ENCODE measurements at regions not wholly inside any gene's neighbourhood (a gene's known extent, or its start where the extent isn't known, plus 50 kb on each side); places are given as distances from the start of the nearest gene placed in this dataset.

DNA sequence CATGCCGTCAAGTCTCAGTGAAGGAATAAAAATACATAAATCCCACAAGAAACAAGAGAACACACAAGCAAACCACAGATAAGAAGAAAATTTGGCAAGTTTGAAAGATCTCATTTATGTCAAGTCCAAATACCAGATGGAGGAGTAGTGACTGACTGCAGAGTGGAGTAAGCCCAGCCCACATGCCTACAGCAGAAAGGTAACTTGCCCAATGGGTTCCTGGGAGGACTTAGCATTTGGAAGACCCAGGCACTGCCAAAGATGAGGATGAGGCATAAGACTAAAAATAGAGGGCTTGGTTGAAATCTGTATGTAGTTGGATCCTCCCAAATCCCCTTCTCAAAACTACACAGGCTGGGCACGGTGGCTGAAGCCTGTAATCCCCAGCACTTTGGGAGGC lies 70.8 kb downstream of the ZNF648 start:
- Histone ChIP-seq H2BK120ac (ENCODE audit: low read depth, low read length) (no peak overlapping the region), H3K36me3 (ENCODE audit: control insufficient read depth, insufficient read depth, low read length) (no peaks in the 10 kb centered on the region), H3K18ac (ENCODE audit: low read length) (no peak overlapping the region), H2AK5ac (ENCODE audit: low read length) (no peak overlapping the region), H3K79me1 (ENCODE audit: low read length) (no peaks in the 10 kb centered on the region), H2BK15ac (replicated peaks; ENCODE audit: low read depth) (no peak overlapping the region), H2BK5ac (ENCODE audit: low read length) (no peak overlapping the region), H3K4me3 (ENCODE audit: low read length) (no peak overlapping the region), H3K4ac (ENCODE audit: low read depth, low read length) (no peak overlapping the region), H4K8ac (ENCODE audit: low read depth, low read length) (no peak overlapping the region), H3K23ac (ENCODE audit: low read length) (no peak overlapping the region), H3K4me1 (ENCODE audit: control insufficient read depth, low read depth, low read length) (no peaks in the 10 kb centered on the region), H3K79me2 (ENCODE audit: control insufficient read depth, insufficient read depth, low read length) (no peaks in the 10 kb centered on the region), H3K27ac (ENCODE audit: low read depth, low read length) (no peak overlapping the region), H3K27me3 (ENCODE audit: insufficient read depth, low read length, poor library complexity) (no peaks in the 10 kb centered on the region), H3K9ac (ENCODE audit: low read length) (no peak overlapping the region), H4K5ac (ENCODE audit: low read length) (no peak overlapping the region), H3K56ac (ENCODE audit: low read length) (no peak overlapping the region), H3K4me2 (ENCODE audit: low read length) (no peak overlapping the region)
- no CpG with 5 or more reads among the region's 2 CpGs for WGBS (ENCODE audit: extremely low coverage, insufficient coverage, low lambda C conversion rate)
- no peak for DNase-seq

DNA sequence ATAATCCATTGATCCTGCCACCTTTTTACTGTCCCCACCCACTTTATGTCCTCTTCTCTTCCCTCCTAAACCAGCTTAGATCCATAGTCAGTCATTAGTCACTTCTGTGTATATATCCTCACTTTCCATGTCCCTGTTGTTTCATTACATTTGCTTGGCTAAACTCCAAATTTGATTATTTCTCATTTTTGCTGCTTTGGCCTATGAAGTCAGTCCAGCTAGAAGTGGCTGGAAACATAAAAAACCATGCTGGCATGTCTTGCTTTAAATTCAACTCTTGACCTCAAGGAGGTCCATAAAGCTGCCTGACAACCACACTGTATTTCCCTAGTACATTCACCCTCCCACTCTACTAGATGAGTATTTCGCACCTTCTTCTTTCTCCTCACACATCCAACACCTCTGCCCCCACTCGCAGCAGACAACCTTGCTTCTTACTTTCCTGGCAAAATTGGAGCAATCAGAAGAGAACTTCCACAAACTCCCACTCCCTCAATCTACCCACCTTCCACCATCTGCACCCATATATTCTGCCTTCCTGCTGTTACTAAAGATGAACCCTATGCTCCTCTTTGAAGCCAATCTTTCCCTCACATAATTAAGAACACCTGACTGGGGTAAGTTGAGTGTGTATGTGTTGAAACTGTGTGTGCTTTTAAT lies 72.1 kb downstream of the ZNF648 start:
- Histone ChIP-seq H2BK15ac (replicated peaks; ENCODE audit: low read depth) (no peak overlapping the region), H3K18ac (ENCODE audit: low read length) (no peak overlapping the region), H3K23ac (ENCODE audit: low read length) (no peak overlapping the region), H3K79me1 (ENCODE audit: low read length) (no peaks in the 10 kb centered on the region), H3K56ac (ENCODE audit: low read length) (no peak overlapping the region), H3K4ac (ENCODE audit: low read depth, low read length) (no peak overlapping the region), H3K36me3 (ENCODE audit: control insufficient read depth, insufficient read depth, low read length) (no peaks in the 10 kb centered on the region), H3K4me1 (ENCODE audit: control insufficient read depth, low read depth, low read length) (no peaks in the 10 kb centered on the region), H2BK120ac (ENCODE audit: low read depth, low read length) (no peak overlapping the region), H2AK5ac (ENCODE audit: low read length) (no peak overlapping the region), H3K27me3 (ENCODE audit: insufficient read depth, low read length, poor library complexity) (no peaks in the 10 kb centered on the region), H3K9ac (ENCODE audit: low read length) (no peak overlapping the region), H3K79me2 (ENCODE audit: control insufficient read depth, insufficient read depth, low read length) (no peaks in the 10 kb centered on the region), H3K4me2 (ENCODE audit: low read length) (no peak overlapping the region), H3K4me3 (ENCODE audit: low read length) (no peak overlapping the region), H4K5ac (ENCODE audit: low read length) (no peak overlapping the region), H2BK5ac (ENCODE audit: low read length) (no peak overlapping the region), H4K8ac (ENCODE audit: low read depth, low read length) (no peak overlapping the region), H3K27ac (ENCODE audit: low read depth, low read length) (no peak overlapping the region)
- no CpG with 5 or more reads among the region's 2 CpGs for WGBS (ENCODE audit: extremely low coverage, insufficient coverage, low lambda C conversion rate)
- no peak for DNase-seq

DNA sequence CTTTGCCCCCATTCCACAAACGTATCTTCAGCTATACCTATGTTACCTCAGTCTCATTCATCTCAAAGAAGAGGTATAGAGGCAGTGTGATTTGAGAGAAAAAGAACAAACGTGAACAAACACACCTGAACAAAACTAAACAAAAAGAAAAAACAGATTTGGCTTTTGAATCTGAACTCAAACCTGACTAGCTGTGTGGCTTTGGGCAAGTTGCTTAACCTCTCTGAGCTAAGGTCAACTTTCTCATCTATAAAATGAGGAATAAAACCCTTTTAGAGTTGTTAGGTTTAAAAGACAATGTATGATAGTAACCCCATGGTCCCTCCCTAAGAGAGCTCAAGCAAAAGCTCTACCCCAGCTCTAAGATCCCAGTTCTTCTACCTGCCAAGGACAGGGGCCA lies 73.5 kb downstream of the ZNF648 start:
- Histone ChIP-seq H3K79me1 (ENCODE audit: low read length) (no peaks in the 10 kb centered on the region), H3K4me2 (ENCODE audit: low read length) (no peak overlapping the region), H3K79me2 (ENCODE audit: control insufficient read depth, insufficient read depth, low read length) (no peaks in the 10 kb centered on the region), H3K27me3 (ENCODE audit: insufficient read depth, low read length, poor library complexity) (no peaks in the 10 kb centered on the region), H3K9ac (ENCODE audit: low read length) (no peak overlapping the region), H3K18ac (ENCODE audit: low read length) (no peak overlapping the region), H3K4me1 (ENCODE audit: control insufficient read depth, low read depth, low read length) (no peaks in the 10 kb centered on the region), H2BK15ac (replicated peaks; ENCODE audit: low read depth) (no peak overlapping the region), H3K23ac (ENCODE audit: low read length) (no peak overlapping the region), H2BK120ac (ENCODE audit: low read depth, low read length) (no peak overlapping the region), H2AK5ac (ENCODE audit: low read length) (no peak overlapping the region), H3K56ac (ENCODE audit: low read length) (no peak overlapping the region), H3K27ac (ENCODE audit: low read depth, low read length) (no peak overlapping the region), H4K8ac (ENCODE audit: low read depth, low read length) (no peak overlapping the region), H3K4ac (ENCODE audit: low read depth, low read length) (no peak overlapping the region), H2BK5ac (ENCODE audit: low read length) (no peak overlapping the region), H3K36me3 (ENCODE audit: control insufficient read depth, insufficient read depth, low read length) (no peaks in the 10 kb centered on the region), H3K4me3 (ENCODE audit: low read length) (no peak overlapping the region), H4K5ac (ENCODE audit: low read length) (no peak overlapping the region)
- no CpG with 5 or more reads among the region's 2 CpGs for WGBS (ENCODE audit: extremely low coverage, insufficient coverage, low lambda C conversion rate)
- DNase-seq = no peak

DNA sequence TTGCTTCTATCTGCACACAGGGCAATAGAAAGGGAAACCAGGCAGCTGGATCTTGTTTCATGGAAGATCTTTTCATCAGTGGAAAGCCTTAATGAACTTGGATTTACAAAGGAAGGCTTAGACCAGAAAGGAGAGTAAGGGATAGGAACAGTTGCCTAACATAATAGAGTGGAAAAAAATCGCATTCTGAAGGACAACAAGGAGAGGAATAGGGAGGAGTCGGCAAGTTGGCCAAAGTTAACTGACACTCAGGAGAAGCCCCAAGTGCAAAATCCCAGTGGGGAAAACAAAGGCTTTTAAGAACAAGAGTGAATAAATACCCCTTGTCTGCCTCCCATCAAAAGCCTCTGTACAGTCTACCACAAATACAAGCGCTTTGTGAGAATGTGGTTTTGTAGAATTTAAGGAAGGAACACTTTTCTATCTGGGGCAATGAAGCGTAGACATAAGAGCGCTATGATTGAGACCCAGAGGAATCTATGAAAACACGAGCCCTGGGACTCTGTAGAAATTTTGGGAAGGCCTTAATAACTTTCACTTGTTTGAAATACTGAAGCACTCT lies 74.1 kb downstream of the ZNF648 start:
- H3K27ac ChIP-seq (ENCODE audit: low read depth, low read length) = no peak overlapping the region
- no peak overlapping the region for H3K9ac ChIP-seq (ENCODE audit: low read length)
- H3K4ac ChIP-seq (ENCODE audit: low read depth, low read length) = no peak overlapping the region
- H2BK5ac ChIP-seq (ENCODE audit: low read length) = no peak overlapping the region
- no CpG with 5 or more reads among the region's 6 CpGs for whole genome bisulfite sequencing (ENCODE audit: extremely low coverage, insufficient coverage, low lambda C conversion rate)
- no peak for DNase-seq
- no peaks in the 10 kb centered on the region for H3K79me2 ChIP-seq (ENCODE audit: control insufficient read depth, insufficient read depth, low read length)
- no peak overlapping the region for H3K4me2 ChIP-seq (ENCODE audit: low read length)
- no peaks in the 10 kb centered on the region for H3K27me3 ChIP-seq (ENCODE audit: insufficient read depth, low read length, poor library complexity)
- H2AK5ac ChIP-seq (ENCODE audit: low read length) = no peak overlapping the region
- no peak overlapping the region for H3K56ac ChIP-seq (ENCODE audit: low read length)
- no peak overlapping the region for H2BK15ac ChIP-seq (replicated peaks; ENCODE audit: low read depth)
- H3K23ac ChIP-seq (ENCODE audit: low read length) = no peak overlapping the region
- no peaks in the 10 kb centered on the region for H3K4me1 ChIP-seq (ENCODE audit: control insufficient read depth, low read depth, low read length)
- H4K8ac ChIP-seq (ENCODE audit: low read depth, low read length) = no peak overlapping the region
- no peaks in the 10 kb centered on the region for H3K36me3 ChIP-seq (ENCODE audit: control insufficient read depth, insufficient read depth, low read length)
- no peaks in the 10 kb centered on the region for H3K79me1 ChIP-seq (ENCODE audit: low read length)
- no peak overlapping the region for H3K18ac ChIP-seq (ENCODE audit: low read length)
- no peak overlapping the region for H2BK120ac ChIP-seq (ENCODE audit: low read depth, low read length)
- no peak overlapping the region for H3K4me3 ChIP-seq (ENCODE audit: low read length)
- no peak overlapping the region for H4K5ac ChIP-seq (ENCODE audit: low read length)

DNA sequence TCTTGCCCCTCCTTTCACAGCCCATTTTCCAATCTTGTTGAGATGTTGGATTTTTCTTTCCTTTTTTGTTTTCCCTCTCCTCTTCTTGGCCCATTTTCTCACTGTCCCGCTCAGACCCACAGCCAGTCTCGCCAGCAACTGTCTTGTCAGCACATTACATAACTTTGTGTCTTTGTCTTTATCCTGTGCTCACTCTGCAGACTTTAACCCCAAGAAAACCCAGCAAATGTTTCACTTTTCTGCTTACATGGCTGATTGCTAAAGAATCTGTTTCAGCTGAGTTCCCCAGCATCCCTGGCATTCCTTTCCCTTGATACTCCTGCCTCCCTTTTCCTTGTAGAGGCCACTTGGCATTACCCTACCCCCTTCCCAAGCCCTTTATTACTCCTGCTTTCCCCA lies 74.6 kb downstream of the ZNF648 start:
- H3K56ac ChIP-seq (ENCODE audit: low read length) = no peak overlapping the region
- H3K4me3 ChIP-seq (ENCODE audit: low read length) = no peak overlapping the region
- DNase-seq = no peak
- H2BK120ac ChIP-seq (ENCODE audit: low read depth, low read length) = no peak overlapping the region
- no peak overlapping the region for H2BK15ac ChIP-seq (replicated peaks; ENCODE audit: low read depth)
- H3K79me1 ChIP-seq (ENCODE audit: low read length) = no peaks in the 10 kb centered on the region
- no peaks in the 10 kb centered on the region for H3K4me1 ChIP-seq (ENCODE audit: control insufficient read depth, low read depth, low read length)
- H4K5ac ChIP-seq (ENCODE audit: low read length) = no peak overlapping the region
- no peaks in the 10 kb centered on the region for H3K27me3 ChIP-seq (ENCODE audit: insufficient read depth, low read length, poor library complexity)
- H3K18ac ChIP-seq (ENCODE audit: low read length) = no peak overlapping the region
- no CpG with 5 or more reads among the region's 2 CpGs for WGBS (ENCODE audit: extremely low coverage, insufficient coverage, low lambda C conversion rate)
- H3K36me3 ChIP-seq (ENCODE audit: control insufficient read depth, insufficient read depth, low read length) = no peaks in the 10 kb centered on the region
- no peak overlapping the region for H3K9ac ChIP-seq (ENCODE audit: low read length)
- H3K23ac ChIP-seq (ENCODE audit: low read length) = no peak overlapping the region
- H4K8ac ChIP-seq (ENCODE audit: low read depth, low read length) = no peak overlapping the region
- H3K27ac ChIP-seq (ENCODE audit: low read depth, low read length) = no peak overlapping the region
- H2BK5ac ChIP-seq (ENCODE audit: low read length) = no peak overlapping the region
- H3K79me2 ChIP-seq (ENCODE audit: control insufficient read depth, insufficient read depth, low read length) = no peaks in the 10 kb centered on the region
- H2AK5ac ChIP-seq (ENCODE audit: low read length) = no peak overlapping the region
- H3K4ac ChIP-seq (ENCODE audit: low read depth, low read length) = no peak overlapping the region
- no peak overlapping the region for H3K4me2 ChIP-seq (ENCODE audit: low read length)

All from mesendoderm (in vitro differentiated cells).